Uterus (tissue), 3 donors: ENCODE measurements at regions not wholly inside any gene's neighbourhood (a gene's known extent, or its start where the extent isn't known, plus 50 kb on each side); places are given as distances from the start of the nearest gene placed in this dataset.

ENCODE experiments used
- DNase-seq, 2 donors: peaks; one replicate each; pipeline ENCODE4 v3.0.0-alpha.2; 2019 to 2020
- H3K27ac ChIP-seq, 2 donors: fragments of 200-600 bp; sonication (generic); 1 replicate in 1 of 2; 2 replicates in 1 of 2; pipeline ENCODE4 v1.5.1; 2016 to 2018
- H3K27me3 ChIP-seq, 2 donors: fragments of 200-600 bp; sonication (generic); one replicate each; pipeline ENCODE4 v1.5.1; 2018 to 2019; ENCODE audit warnings: control low read depth in 1 of 2
- H3K36me3 ChIP-seq, 2 donors: fragments of 200-600 bp; sonication (generic); one replicate each; pipeline ENCODE4 v1.5.1; 2019; ENCODE audit warnings: control low read depth in 1 of 2
- H3K4me1 ChIP-seq, 2 donors: fragments of 200-600 bp; sonication (generic); one replicate each; pipeline ENCODE4 v1.5.1; 2018 to 2019; ENCODE audit warnings: control low read depth in 1 of 2
- H3K4me3 ChIP-seq, 2 donors: fragments of 200-600 bp; sonication (generic); 1 replicate in 1 of 2; 2 replicates in 1 of 2; pipeline ENCODE4 v1.5.1; 2018 to 2019; ENCODE audit warnings: mild to moderate bottlenecking in 1 of 2
- H3K9me3 ChIP-seq, 2 donors: fragments of 200-600 bp; sonication (generic); one replicate each; pipeline ENCODE4 v1.5.1; 2019; ENCODE audit warnings: control low read depth in 1 of 2
- CTCF ChIP-seq, 4 experiments: fragments of 200-600 bp in 2 of 4; fragments of 450-650 bp in 2 of 4; sonication (generic) in 2 of 4; IDR thresholded peaks; one replicate each; pipeline ENCODE4 v1.5.1; 2016 to 2019; ENCODE audit warnings: antibody characterized with exemption in 4 of 4, mild to moderate bottlenecking in 2 of 4, moderate library complexity in 1 of 4
- POLR2A ChIP-seq, 2 donors: fragments of 450-650 bp; IDR thresholded peaks; one replicate each; pipeline ENCODE4 v1.6.1; 2016; ENCODE audit warnings: antibody characterized with exemption in 2 of 2, mild to moderate bottlenecking in 1 of 2, moderate library complexity in 1 of 2
- intact Hi-C: fragments of 100-400 bp; cut with DNase I; formaldehyde crosslinking; loops from one replicate; pipeline ENCODE4 v1.15.1; 2023; ENCODE audit warnings: low total_unique reads
- donor health status: DM: yes; HTN: yes; CAD: no.

GRCh38 chr6:91483415-91484105 lies 896.7 kb upstream of the MAP3K7 start:
- Histone ChIP-seq H3K4me1 (no peaks in the 10 kb centered on the region), H3K4me3 (no peak overlapping the region), H3K27ac (no peak overlapping the region), H3K27me3 (no peaks in the 10 kb centered on the region), H3K9me3 (no peaks in the 10 kb centered on the region), H3K36me3 (no peaks in the 10 kb centered on the region)
- intact Hi-C loops = no loop called here
- no peak for TF ChIP-seq CTCF (IDR thresholded peaks at IDR 0.05)
- TF ChIP-seq POLR2A (IDR thresholded peaks at IDR 0.05) = no peak
- no peak for DNase-seq

- Histone ChIP-seq H3K4me1 (no peaks in the 10 kb centered on the region), H3K27me3 (no peaks in the 10 kb centered on the region), H3K36me3 (no peaks in the 10 kb centered on the region), H3K9me3 (no peaks in the 10 kb centered on the region), H3K4me3 (no peak overlapping the region), H3K27ac (no peak overlapping the region)
- intact Hi-C loops = no loop called here
- no peak for TF ChIP-seq POLR2A (IDR thresholded peaks at IDR 0.05)
- DNase-seq = no peak
Observed at GRCh38 chr6:91482498-91482897, 895.6 kb upstream of the MAP3K7 start.

GRCh38 chr6:91480402-91480801 lies 893.5 kb upstream of the MAP3K7 start:
- Histone ChIP-seq H3K4me3 (no peak overlapping the region), H3K4me1 (no peaks in the 10 kb centered on the region), H3K36me3 (no peaks in the 10 kb centered on the region), H3K27me3 (no peaks in the 10 kb centered on the region), H3K9me3 (no peaks in the 10 kb centered on the region), H3K27ac (no peak overlapping the region)
- intact Hi-C loops = no loop called here
- no peak for DNase-seq
- TF ChIP-seq POLR2A (IDR thresholded peaks at IDR 0.05) = no peak
- no peak for TF ChIP-seq CTCF (IDR thresholded peaks at IDR 0.05)

- intact Hi-C loops = no loop called here
- H3K4me3 ChIP-seq = no peak overlapping the region
- no peaks in the 10 kb centered on the region for H3K9me3 ChIP-seq
- H3K27me3 ChIP-seq = no peaks in the 10 kb centered on the region
- no peak for DNase-seq
- TF ChIP-seq CTCF (IDR thresholded peaks at IDR 0.05) (no peak), POLR2A (IDR thresholded peaks at IDR 0.05) (no peak)
- H3K27ac ChIP-seq = no peak overlapping the region
- no peaks in the 10 kb centered on the region for H3K36me3 ChIP-seq
- H3K4me1 ChIP-seq = no peaks in the 10 kb centered on the region
Observed at GRCh38 chr6:91477688-91478087, 890.8 kb upstream of the MAP3K7 start.

GRCh38 chr6:91476000-91476399 lies 889.1 kb upstream of the MAP3K7 start:
- intact Hi-C loops = no loop called here
- Histone ChIP-seq H3K36me3 (no peaks in the 10 kb centered on the region), H3K4me1 (no peaks in the 10 kb centered on the region), H3K27me3 (no peaks in the 10 kb centered on the region), H3K27ac (no peak overlapping the region), H3K9me3 (no peaks in the 10 kb centered on the region), H3K4me3 (no peak overlapping the region)
- TF ChIP-seq POLR2A (IDR thresholded peaks at IDR 0.05) (no peak), CTCF (IDR thresholded peaks at IDR 0.05) (no peak)
- DNase-seq = no peak

- Histone ChIP-seq H3K4me3 (no peak overlapping the region), H3K36me3 (no peaks in the 10 kb centered on the region), H3K4me1 (no peaks in the 10 kb centered on the region), H3K9me3 (peaks cover 0 to 4% of the 10 kb centered on the region in 2 donors), H3K27me3 (no peaks in the 10 kb centered on the region), H3K27ac (no peak overlapping the region)
- intact Hi-C loops = no loop called here
- no peak for DNase-seq
- TF ChIP-seq POLR2A (IDR thresholded peaks at IDR 0.05) = no peak
Observed at GRCh38 chr6:91465393-91465792, 878.5 kb upstream of the MAP3K7 start.
